SIG-M5 treated with dmso at 0.1 percent for 504 hours (cell line): ENCODE measurements at regions not wholly inside any gene's neighbourhood (a gene's known extent, or its start where the extent isn't known, plus 50 kb on each side); places are given as distances from the start of the nearest gene placed in this dataset.
"Not testable (repeated sequence)": the region's sequence is repeated elsewhere in the genome, so short reads cannot be mapped to it uniquely, and the experiment has no call there.

Experiments used
- DNase-seq: peaks from one replicate; lab custom pipeline; 2025; ENCODE audit not compliant: unreplicated experiment; lab: John Stamatoyannopoulos, UW

GRCh38 chr2:3037196-3038194 is 340.1 kb downstream of the EIPR1 start:
- no peak for DNase-seq

GRCh38 chr2:3036432-3037125 is 341.0 kb downstream of the EIPR1 start:
- no peak for DNase-seq

GRCh38 chr2:3035385-3036050 is 342.1 kb downstream of the EIPR1 start:
- no peak for DNase-seq

- DNase-seq: no peak
Observed at GRCh38 chr2:3034856-3035255, 342.8 kb downstream of the EIPR1 start.

- no peak for DNase-seq
Observed at GRCh38 chr2:3034396-3034795, 343.2 kb downstream of the EIPR1 start.

GRCh38 chr2:3033315-3033714 is 344.3 kb downstream of the EIPR1 start:
- DNase-seq: no peak

GRCh38 chr2:3030791-3031190 is 346.8 kb downstream of the EIPR1 start:
- DNase-seq: not testable (repeated sequence)

- no peak for DNase-seq
Observed at GRCh38 chr2:3025984-3026383, 351.6 kb downstream of the EIPR1 start.

GRCh38 chr2:3025261-3025660 is 352.4 kb downstream of the EIPR1 start:
- no peak for DNase-seq

- DNase-seq: no peak
Observed at GRCh38 chr2:3024401-3024935, 353.1 kb downstream of the EIPR1 start.

GRCh38 chr2:3023531-3023930 is 354.1 kb downstream of the EIPR1 start:
- no peak for DNase-seq

GRCh38 chr2:3022841-3023372 is 354.7 kb downstream of the EIPR1 start:
- DNase-seq: no peak

- no peak for DNase-seq
Observed at GRCh38 chr2:3021720-3022119, 355.9 kb downstream of the EIPR1 start.

- no peak for DNase-seq
Observed at GRCh38 chr2:3010001-3010400, 367.6 kb downstream of the EIPR1 start.

- DNase-seq: no peak
Observed at GRCh38 chr2:3009483-3009882, 368.1 kb downstream of the EIPR1 start.

GRCh38 chr2:3009005-3009404 is 368.6 kb downstream of the EIPR1 start:
- DNase-seq: no peak

GRCh38 chr2:3008561-3008960 is 369.1 kb downstream of the EIPR1 start:
- no peak for DNase-seq

- no peak for DNase-seq
Observed at GRCh38 chr2:3007135-3007534, 370.5 kb downstream of the EIPR1 start.

GRCh38 chr2:3005859-3006501 is 371.6 kb downstream of the EIPR1 start:
- no peak for DNase-seq
